ENCODE measurements at regions not wholly inside any gene's neighbourhood (a gene's known extent, or its start where the extent isn't known, plus 50 kb on each side); places are given as distances from the start of the nearest gene placed in this dataset.

DNA sequence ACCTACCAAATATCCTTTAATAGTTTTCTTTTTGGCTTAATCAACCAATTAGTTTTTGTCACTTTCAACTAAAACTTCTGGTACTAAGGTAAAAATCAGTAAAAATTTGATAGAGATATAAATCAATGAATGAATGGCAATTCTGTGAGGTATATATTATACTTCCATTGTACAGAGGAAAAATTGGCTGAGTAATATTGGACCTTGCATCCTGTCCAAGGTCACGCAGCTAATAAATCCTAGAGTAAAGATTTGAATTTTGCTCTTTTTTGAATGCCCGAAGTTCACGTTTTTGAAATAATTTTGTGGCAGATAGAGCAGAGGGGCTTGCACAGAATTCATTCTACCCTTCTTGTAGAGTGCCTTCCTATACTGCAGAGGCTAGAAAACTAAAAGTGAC is 81.1 kb upstream of the ZNF280D start:
- H3K4me3 ChIP-seq (ENCODE audit: low read depth in 1 of 2, low read length in 2 of 2), result no peak overlapping the region
- H3K9me3 ChIP-seq (ENCODE audit: control insufficient read depth in 2 of 2, insufficient read depth in 1 of 2, low read depth in 1 of 2, low read length in 1 of 2), result no peaks in the 10 kb centered on the region
- no peaks in the 10 kb centered on the region for H3K4me1 ChIP-seq (ENCODE audit: control insufficient read depth in 2 of 2, insufficient read depth in 2 of 2, low read length in 1 of 2)
- 90 to 97% methylated on average over 3 of the region's 3 CpGs for WGBS, 2 donors
- no peaks in the 10 kb centered on the region for H3K36me3 ChIP-seq (ENCODE audit: control insufficient read depth in 2 of 2, insufficient read depth in 2 of 2, low read length in 1 of 2)
- H3K27ac ChIP-seq (ENCODE audit: low read depth in 2 of 2, low read length in 1 of 2), result no peak overlapping the region
- H3K27me3 ChIP-seq (ENCODE audit: control insufficient read depth in 1 of 2, insufficient read depth in 2 of 2, low read length in 2 of 2), result no peaks in the 10 kb centered on the region

DNA sequence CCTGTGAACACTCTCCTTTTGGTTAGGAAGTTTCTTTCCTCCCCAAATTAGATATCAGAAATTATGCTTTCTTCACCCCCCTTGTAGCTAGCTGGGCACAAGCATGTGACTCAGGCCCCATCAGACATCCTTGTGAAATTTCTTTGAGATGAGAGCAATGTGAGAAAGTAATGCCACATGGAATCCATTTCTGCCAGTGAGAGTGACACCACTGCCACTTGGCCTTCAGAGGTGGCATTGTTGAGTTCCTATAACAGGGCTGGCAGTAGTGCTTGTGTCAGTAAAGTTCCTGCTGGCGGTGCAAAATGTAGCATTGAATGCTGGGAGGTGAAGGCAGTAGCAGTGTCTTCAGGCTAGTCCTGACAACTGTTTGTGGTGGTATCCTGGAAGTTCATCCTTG is 80.7 kb upstream of the ZNF280D start:
- 0% methylated on average over 1 of the region's 1 CpG for WGBS, 2 donors
- no peaks in the 10 kb centered on the region for H3K27me3 ChIP-seq (ENCODE audit: control insufficient read depth in 1 of 2, insufficient read depth in 2 of 2, low read length in 2 of 2)
- no peaks in the 10 kb centered on the region for H3K4me1 ChIP-seq (ENCODE audit: control insufficient read depth in 2 of 2, insufficient read depth in 2 of 2, low read length in 1 of 2)
- H3K9me3 ChIP-seq (ENCODE audit: control insufficient read depth in 2 of 2, insufficient read depth in 1 of 2, low read depth in 1 of 2, low read length in 1 of 2), result no peaks in the 10 kb centered on the region
- no peak overlapping the region for H3K4me3 ChIP-seq (ENCODE audit: low read depth in 1 of 2, low read length in 2 of 2)
- H3K36me3 ChIP-seq (ENCODE audit: control insufficient read depth in 2 of 2, insufficient read depth in 2 of 2, low read length in 1 of 2), result no peaks in the 10 kb centered on the region
- no peak overlapping the region for H3K27ac ChIP-seq (ENCODE audit: low read depth in 2 of 2, low read length in 1 of 2)

DNA sequence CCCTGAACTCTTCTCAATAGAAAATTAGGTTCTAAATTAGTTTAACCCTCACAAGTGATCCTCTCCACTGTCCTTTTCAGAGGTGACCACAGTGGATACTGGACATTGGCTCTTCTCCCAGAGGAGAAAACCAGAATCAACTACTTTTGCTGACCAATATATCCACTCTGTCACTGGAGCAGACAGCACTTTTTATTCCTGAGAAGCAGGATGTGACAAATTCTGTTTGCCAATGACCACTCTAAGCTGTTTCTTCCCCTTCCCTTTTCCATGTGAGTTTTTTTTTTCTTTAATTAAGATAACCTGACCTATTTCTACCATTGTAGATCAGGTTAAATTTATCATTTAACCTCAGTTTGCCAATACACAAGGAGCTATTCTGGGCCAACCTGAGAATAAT is 79.7 kb upstream of the ZNF280D start:
- H3K36me3 ChIP-seq (ENCODE audit: control insufficient read depth in 2 of 2, insufficient read depth in 2 of 2, low read length in 1 of 2), result no peaks in the 10 kb centered on the region
- H3K4me1 ChIP-seq (ENCODE audit: control insufficient read depth in 2 of 2, insufficient read depth in 2 of 2, low read length in 1 of 2), result no peaks in the 10 kb centered on the region
- H3K9me3 ChIP-seq (ENCODE audit: control insufficient read depth in 2 of 2, insufficient read depth in 1 of 2, low read depth in 1 of 2, low read length in 1 of 2), result no peaks in the 10 kb centered on the region
- no peak overlapping the region for H3K27ac ChIP-seq (ENCODE audit: low read depth in 2 of 2, low read length in 1 of 2)
- H3K27me3 ChIP-seq (ENCODE audit: control insufficient read depth in 1 of 2, insufficient read depth in 2 of 2, low read length in 2 of 2), result no peaks in the 10 kb centered on the region
- no peak overlapping the region for H3K4me3 ChIP-seq (ENCODE audit: low read depth in 1 of 2, low read length in 2 of 2)

DNA sequence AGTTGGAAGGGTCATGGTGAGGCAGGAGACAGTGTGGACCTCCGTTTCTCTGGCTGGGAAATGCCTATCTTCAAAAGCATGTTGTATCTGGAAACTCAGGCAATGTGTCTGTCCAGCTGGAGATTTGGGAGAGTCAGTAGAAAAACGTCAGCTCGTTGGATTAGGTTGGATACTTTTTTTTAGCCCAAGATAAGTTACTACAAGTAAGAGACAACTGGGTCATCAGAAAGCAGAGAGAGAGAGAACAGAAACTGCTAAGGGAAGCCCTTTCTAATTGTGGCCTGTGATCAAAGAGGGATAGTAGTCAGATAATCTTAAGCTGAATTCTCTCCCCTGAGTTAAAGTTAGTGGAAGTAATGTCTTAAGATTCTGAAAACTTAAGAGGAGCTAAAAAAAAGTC is 78.9 kb upstream of the ZNF280D start:
- no peaks in the 10 kb centered on the region for H3K36me3 ChIP-seq (ENCODE audit: control insufficient read depth in 2 of 2, insufficient read depth in 2 of 2, low read length in 1 of 2)
- H3K4me1 ChIP-seq (ENCODE audit: control insufficient read depth in 2 of 2, insufficient read depth in 2 of 2, low read length in 1 of 2), result no peaks in the 10 kb centered on the region
- 50 to 58% methylated on average over 3 of the region's 3 CpGs for WGBS, 2 donors
- no peaks in the 10 kb centered on the region for H3K9me3 ChIP-seq (ENCODE audit: control insufficient read depth in 2 of 2, insufficient read depth in 1 of 2, low read depth in 1 of 2, low read length in 1 of 2)
- no peaks in the 10 kb centered on the region for H3K27me3 ChIP-seq (ENCODE audit: control insufficient read depth in 1 of 2, insufficient read depth in 2 of 2, low read length in 2 of 2)
- no peak overlapping the region for H3K27ac ChIP-seq (ENCODE audit: low read depth in 2 of 2, low read length in 1 of 2)
- no peak overlapping the region for H3K4me3 ChIP-seq (ENCODE audit: low read depth in 1 of 2, low read length in 2 of 2)

DNA sequence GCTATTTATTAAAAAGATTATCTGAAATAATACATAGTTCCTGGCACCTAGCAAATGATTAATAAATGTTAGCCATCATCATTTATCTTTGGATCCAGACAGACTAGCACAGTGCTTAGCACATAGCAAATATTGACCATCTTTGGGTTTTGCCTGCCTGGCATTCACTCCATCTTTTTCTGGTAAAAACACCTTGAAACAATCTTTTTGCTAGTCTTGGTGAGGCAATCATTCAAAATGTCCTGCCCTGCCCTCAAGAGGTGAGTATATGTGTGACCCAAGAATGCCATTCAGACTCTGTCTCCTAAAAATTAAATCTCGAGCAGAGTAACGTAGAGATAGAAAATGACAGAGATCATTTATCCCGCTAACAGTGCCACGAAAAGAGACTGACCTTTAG is 78.3 kb upstream of the ZNF280D start:
- Histone ChIP-seq H3K36me3 (ENCODE audit: control insufficient read depth in 2 of 2, insufficient read depth in 2 of 2, low read length in 1 of 2) (no peaks in the 10 kb centered on the region), H3K4me3 (ENCODE audit: low read depth in 1 of 2, low read length in 2 of 2) (no peak overlapping the region), H3K4me1 (ENCODE audit: control insufficient read depth in 2 of 2, insufficient read depth in 2 of 2, low read length in 1 of 2) (no peaks in the 10 kb centered on the region), H3K27ac (ENCODE audit: low read depth in 2 of 2, low read length in 1 of 2) (no peak overlapping the region), H3K27me3 (ENCODE audit: control insufficient read depth in 1 of 2, insufficient read depth in 2 of 2, low read length in 2 of 2) (no peaks in the 10 kb centered on the region), H3K9me3 (ENCODE audit: control insufficient read depth in 2 of 2, insufficient read depth in 1 of 2, low read depth in 1 of 2, low read length in 1 of 2) (no peaks in the 10 kb centered on the region)
- WGBS, 2 donors, result 80 to 92% methylated on average over 4 of the region's 4 CpGs

DNA sequence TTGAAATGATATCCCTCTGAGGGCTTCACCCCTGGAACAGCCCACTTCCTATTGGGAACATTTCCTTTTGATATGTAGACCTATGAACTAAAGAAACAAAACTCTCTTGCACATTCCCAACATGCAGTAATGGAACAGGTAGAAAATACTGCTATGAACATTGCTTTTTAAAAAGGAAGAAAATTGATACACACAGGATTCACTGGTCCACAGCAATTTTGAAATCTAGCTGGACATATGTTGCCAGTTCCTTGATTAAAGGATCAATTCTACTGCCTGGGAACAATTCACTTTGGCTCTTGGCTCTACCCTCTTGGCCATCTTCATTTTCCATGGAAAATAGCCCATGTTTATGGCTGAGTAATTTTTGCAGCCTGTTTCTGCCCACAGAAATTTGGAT is 74.9 kb upstream of the ZNF280D start:
- no peaks in the 10 kb centered on the region for H3K4me1 ChIP-seq (ENCODE audit: control insufficient read depth in 2 of 2, insufficient read depth in 2 of 2, low read length in 1 of 2)
- no peak overlapping the region for H3K27ac ChIP-seq (ENCODE audit: low read depth in 2 of 2, low read length in 1 of 2)

DNA sequence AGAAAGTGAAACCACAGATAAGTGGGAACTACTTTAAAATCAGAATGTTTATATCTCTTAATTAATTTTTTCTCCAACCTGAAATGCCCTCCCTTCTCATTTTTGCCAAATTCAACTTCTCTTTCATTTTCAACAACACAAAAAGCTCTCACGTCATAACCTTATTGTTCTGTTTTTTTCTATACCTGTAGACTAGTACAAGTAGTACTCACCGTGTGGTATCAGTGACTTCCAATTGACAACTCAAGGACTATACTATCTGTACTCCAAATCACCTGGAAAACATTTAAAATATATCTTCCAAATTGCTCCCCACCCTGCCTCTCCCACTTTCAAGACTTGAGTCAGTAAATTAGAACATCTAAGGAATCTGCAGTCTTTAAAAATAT is 72.8 kb upstream of the ZNF280D start:
- Histone ChIP-seq H3K27me3 (ENCODE audit: control insufficient read depth in 1 of 2, insufficient read depth in 2 of 2, low read length in 2 of 2) (no peaks in the 10 kb centered on the region), H3K4me1 (ENCODE audit: control insufficient read depth in 2 of 2, insufficient read depth in 2 of 2, low read length in 1 of 2) (no peaks in the 10 kb centered on the region), H3K4me3 (ENCODE audit: low read depth in 1 of 2, low read length in 2 of 2) (no peak overlapping the region), H3K36me3 (ENCODE audit: control insufficient read depth in 2 of 2, insufficient read depth in 2 of 2, low read length in 1 of 2) (no peaks in the 10 kb centered on the region), H3K27ac (ENCODE audit: low read depth in 2 of 2, low read length in 1 of 2) (no peak overlapping the region), H3K9me3 (ENCODE audit: control insufficient read depth in 2 of 2, insufficient read depth in 1 of 2, low read depth in 1 of 2, low read length in 1 of 2) (no peaks in the 10 kb centered on the region)
- 36 to 55% methylated on average over 2 of the region's 2 CpGs for WGBS, 2 donors

More for the DNA sequence above, 74.9 kb upstream of the ZNF280D start:
- Histone ChIP-seq H3K36me3 (ENCODE audit: control insufficient read depth in 2 of 2, insufficient read depth in 2 of 2, low read length in 1 of 2) (no peaks in the 10 kb centered on the region), H3K9me3 (ENCODE audit: control insufficient read depth in 2 of 2, insufficient read depth in 1 of 2, low read depth in 1 of 2, low read length in 1 of 2) (no peaks in the 10 kb centered on the region), H3K27me3 (ENCODE audit: control insufficient read depth in 1 of 2, insufficient read depth in 2 of 2, low read length in 2 of 2) (no peaks in the 10 kb centered on the region), H3K4me3 (ENCODE audit: low read depth in 1 of 2, low read length in 2 of 2) (no peak overlapping the region)

DNA sequence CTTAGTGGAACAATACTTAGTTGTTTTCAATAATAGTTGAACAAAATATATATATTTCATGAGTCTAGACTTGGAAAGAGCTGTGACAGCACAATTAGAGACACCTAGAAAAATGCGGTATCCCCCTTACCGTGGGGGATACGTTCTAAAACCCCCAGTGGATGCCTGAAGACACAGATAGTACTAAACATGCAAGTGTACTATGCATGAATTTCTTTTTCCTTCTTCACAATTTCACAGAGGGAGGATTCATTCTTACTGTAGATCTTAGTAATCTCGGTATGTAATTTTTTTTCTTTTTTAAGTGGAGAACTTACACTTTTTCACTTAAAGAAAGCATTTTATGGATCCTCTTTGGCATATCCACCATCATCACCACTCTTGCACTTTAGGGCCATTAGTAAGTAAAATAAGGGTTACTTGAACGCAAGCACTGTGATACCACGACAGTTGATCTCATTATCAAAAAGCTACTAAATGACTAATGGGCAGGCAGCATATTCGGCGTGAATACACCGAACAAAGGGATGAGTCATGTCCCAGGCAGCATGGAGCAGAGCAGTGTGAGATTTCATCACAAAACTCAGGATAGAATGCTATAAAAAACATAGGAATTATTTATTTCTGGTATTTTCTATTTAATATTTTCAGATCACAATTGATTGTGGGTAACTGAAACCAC is 72.3 kb upstream of the ZNF280D start:
- no peaks in the 10 kb centered on the region for H3K4me1 ChIP-seq (ENCODE audit: control insufficient read depth in 2 of 2, insufficient read depth in 2 of 2, low read length in 1 of 2)
- H3K27ac ChIP-seq (ENCODE audit: low read depth in 2 of 2, low read length in 1 of 2), result no peak overlapping the region
- no peaks in the 10 kb centered on the region for H3K9me3 ChIP-seq (ENCODE audit: control insufficient read depth in 2 of 2, insufficient read depth in 1 of 2, low read depth in 1 of 2, low read length in 1 of 2)
- no peaks in the 10 kb centered on the region for H3K27me3 ChIP-seq (ENCODE audit: control insufficient read depth in 1 of 2, insufficient read depth in 2 of 2, low read length in 2 of 2)
- WGBS, 2 donors, result 40 to 51% methylated on average over 9 of the region's 9 CpGs
- no peaks in the 10 kb centered on the region for H3K36me3 ChIP-seq (ENCODE audit: control insufficient read depth in 2 of 2, insufficient read depth in 2 of 2, low read length in 1 of 2)
- H3K4me3 ChIP-seq (ENCODE audit: low read depth in 1 of 2, low read length in 2 of 2), result no peak overlapping the region

DNA sequence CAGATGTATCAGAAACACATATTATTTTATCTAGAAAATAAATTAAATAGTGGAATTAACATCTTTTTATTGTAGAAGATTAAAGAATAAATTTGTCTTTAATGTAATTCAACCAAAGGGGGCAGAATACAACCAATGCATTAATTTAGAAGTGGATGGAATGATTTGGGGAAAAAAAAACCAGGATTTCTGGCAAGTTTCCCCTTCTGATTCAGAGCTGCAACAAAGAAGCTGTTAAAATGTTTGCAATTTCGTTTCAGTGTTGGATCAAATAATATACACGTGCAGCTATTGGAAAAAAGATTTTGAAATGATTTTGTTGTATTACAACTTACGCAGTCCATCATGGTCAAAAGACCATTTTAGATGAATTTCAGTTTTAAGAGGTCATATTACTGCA is 71.6 kb upstream of the ZNF280D start:
- 55 to 67% methylated on average over 3 of the region's 3 CpGs for WGBS, 2 donors
- Histone ChIP-seq H3K4me3 (ENCODE audit: low read depth in 1 of 2, low read length in 2 of 2) (no peak overlapping the region), H3K27ac (ENCODE audit: low read depth in 2 of 2, low read length in 1 of 2) (no peak overlapping the region), H3K27me3 (ENCODE audit: control insufficient read depth in 1 of 2, insufficient read depth in 2 of 2, low read length in 2 of 2) (no peaks in the 10 kb centered on the region), H3K36me3 (ENCODE audit: control insufficient read depth in 2 of 2, insufficient read depth in 2 of 2, low read length in 1 of 2) (no peaks in the 10 kb centered on the region), H3K9me3 (ENCODE audit: control insufficient read depth in 2 of 2, insufficient read depth in 1 of 2, low read depth in 1 of 2, low read length in 1 of 2) (no peaks in the 10 kb centered on the region), H3K4me1 (ENCODE audit: control insufficient read depth in 2 of 2, insufficient read depth in 2 of 2, low read length in 1 of 2) (no peaks in the 10 kb centered on the region)

DNA sequence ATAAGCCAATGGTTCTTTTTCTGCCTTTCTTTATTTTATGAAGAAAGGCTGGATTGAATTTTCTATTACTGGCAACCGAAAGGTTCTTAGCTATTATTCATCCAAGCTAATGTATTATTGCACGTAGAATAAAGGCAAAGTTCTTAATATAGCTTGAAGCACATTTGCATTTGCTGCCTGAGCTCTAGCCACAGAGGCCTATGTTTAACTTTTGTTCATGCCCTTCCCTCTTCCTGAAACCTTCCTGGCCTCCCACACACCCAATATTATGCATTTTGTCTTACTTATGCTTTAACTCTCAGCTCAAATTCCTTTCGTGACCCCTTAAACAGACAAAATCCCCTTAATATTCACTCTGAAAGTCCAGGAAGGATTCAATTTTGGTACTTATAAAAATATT is 71.0 kb upstream of the ZNF280D start:
- Histone ChIP-seq H3K27me3 (ENCODE audit: control insufficient read depth in 1 of 2, insufficient read depth in 2 of 2, low read length in 2 of 2) (no peaks in the 10 kb centered on the region), H3K36me3 (ENCODE audit: control insufficient read depth in 2 of 2, insufficient read depth in 2 of 2, low read length in 1 of 2) (no peaks in the 10 kb centered on the region), H3K9me3 (ENCODE audit: control insufficient read depth in 2 of 2, insufficient read depth in 1 of 2, low read depth in 1 of 2, low read length in 1 of 2) (no peaks in the 10 kb centered on the region), H3K4me3 (ENCODE audit: low read depth in 1 of 2, low read length in 2 of 2) (no peak overlapping the region), H3K27ac (ENCODE audit: low read depth in 2 of 2, low read length in 1 of 2) (no peak overlapping the region), H3K4me1 (ENCODE audit: control insufficient read depth in 2 of 2, insufficient read depth in 2 of 2, low read length in 1 of 2) (no peaks in the 10 kb centered on the region)
- WGBS, 2 donors, result 86 to 89% methylated on average over 3 of the region's 3 CpGs

Data from esophagus (tissue), 2 donors.